ENCODE measurements at regions not wholly inside any gene's neighbourhood (a gene's known extent, or its start where the extent isn't known, plus 50 kb on each side); places are given as distances from the start of the nearest gene placed in this dataset.
"Not testable (repeated sequence)": the region's sequence is repeated elsewhere in the genome, so short reads cannot be mapped to it uniquely, and the experiment has no call there.

GRCh38 chr10:33859319-33860022 is 525.0 kb upstream of the NRP1 start:
- DNase-seq, result no peak

- no peak for DNase-seq
These were observed 523.9 kb upstream of the NRP1 start for GRCh38 chr10:33858326-33858725.

- DNase-seq, result not testable (repeated sequence)
These were observed 518.8 kb upstream of the NRP1 start for GRCh38 chr10:33853221-33853620.

GRCh38 chr10:33843379-33843778 is 508.9 kb upstream of the NRP1 start:
- no peak for DNase-seq

- no peak for DNase-seq
These were observed 507.2 kb upstream of the NRP1 start for GRCh38 chr10:33841678-33842077.

GRCh38 chr10:33838731-33839130 is 504.3 kb upstream of the NRP1 start:
- no peak for DNase-seq

GRCh38 chr10:33837736-33838135 is 503.3 kb upstream of the NRP1 start:
- DNase-seq, result no peak

GRCh38 chr10:33835556-33835955 is 501.1 kb upstream of the NRP1 start:
- no peak for DNase-seq

- no peak for DNase-seq
These were observed 499.1 kb upstream of the NRP1 start for GRCh38 chr10:33833566-33833965.

- DNase-seq, result no peak
These were observed 497.8 kb upstream of the NRP1 start for GRCh38 chr10:33832124-33832787.

- DNase-seq, result no peak
These were observed 497.1 kb upstream of the NRP1 start for GRCh38 chr10:33831591-33831990.

GRCh38 chr10:33829899-33830298 is 495.4 kb upstream of the NRP1 start:
- DNase-seq, result not testable (repeated sequence)

GRCh38 chr10:33828592-33828991 is 494.1 kb upstream of the NRP1 start:
- no peak for DNase-seq

- no peak for DNase-seq
These were observed 491.7 kb upstream of the NRP1 start for GRCh38 chr10:33826186-33826585.

GRCh38 chr10:33822774-33823173 is 488.3 kb upstream of the NRP1 start:
- DNase-seq, result no peak

- DNase-seq, result no peak
These were observed 486.1 kb upstream of the NRP1 start for GRCh38 chr10:33820531-33820930.

GRCh38 chr10:33819206-33819605 is 484.7 kb upstream of the NRP1 start:
- no peak for DNase-seq

- DNase-seq, result no peak
These were observed 483.9 kb upstream of the NRP1 start for GRCh38 chr10:33818343-33818742.

GRCh38 chr10:33817605-33818004 is 483.1 kb upstream of the NRP1 start:
- DNase-seq, result no peak

GRCh38 chr10:33815776-33816175 is 481.3 kb upstream of the NRP1 start:
- DNase-seq, result no peak

GRCh38 chr10:33813871-33814270 is 479.4 kb upstream of the NRP1 start:
- no peak for DNase-seq

- DNase-seq, result no peak
These were observed 478.9 kb upstream of the NRP1 start for GRCh38 chr10:33813415-33813814.

GRCh38 chr10:33812586-33812985 is 478.1 kb upstream of the NRP1 start:
- DNase-seq, result no peak

GRCh38 chr10:33810986-33811385 is 476.5 kb upstream of the NRP1 start:
- DNase-seq, result no peak

GRCh38 chr10:33809732-33810131 is 475.3 kb upstream of the NRP1 start:
- DNase-seq, result no peak
